ENCODE measurements at regions not wholly inside any gene's neighbourhood (a gene's known extent, or its start where the extent isn't known, plus 50 kb on each side); places are given as distances from the start of the nearest gene placed in this dataset.

- TF ChIP-seq USF2 (IDR thresholded peaks at IDR 0.05; ENCODE audit: borderline replicate concordance, low read depth, low read length): no peak
- no peak for TF ChIP-seq PBX3 (IDR thresholded peaks at IDR 0.05)
- TF ChIP-seq NFIC (IDR thresholded peaks at IDR 0.05; ENCODE audit: borderline replicate concordance): no peak
- no peak for TF ChIP-seq NRF1 (IDR thresholded peaks at IDR 0.05; ENCODE audit: low read depth, low read length)
- no peak for TF ChIP-seq GATA2 (CRISPR knock-in tag; IDR thresholded peaks at IDR 0.05)
- TF ChIP-seq RFX5 (IDR thresholded peaks at IDR 0.05; ENCODE audit: low read length): no peak
Observed at GRCh38 chr9:16252616-16253015, 617.9 kb downstream of the BNC2 start (continued).

- no peak overlapping the region for H2AFZ ChIP-seq (ENCODE audit: low read depth)
- no peaks in the 10 kb centered on the region for H3K27me3 ChIP-seq (ENCODE audit: insufficient read depth)
- no peaks in the 10 kb centered on the region for H4K20me1 ChIP-seq (ENCODE audit: insufficient read depth)
- H3K4me1 ChIP-seq (ENCODE audit: control insufficient read depth in 1 of 2, insufficient read depth in 2 of 2, low read depth in 1 of 2, low read length in 1 of 2): peaks cover 0 to 5% of the 10 kb centered on the region in 2 experiments; a peak in 1 of 4 replicates
- H3K79me2 ChIP-seq (ENCODE audit: insufficient read depth): no peaks in the 10 kb centered on the region
- CTCF ChIA-PET: interaction anchor here (1.4 to 7.3 kb wide), 2 partner anchors 9 to 13 kb away, joined by 4 to 46 read pairs; no protein-coding TSS in a partner anchor
- POLR2A ChIA-PET: no interaction called here
- 96% methylated on average over 4 of the region's 4 CpGs for WGBS (ENCODE audit: low lambda C conversion rate)
- no peak overlapping the region for H3K4me3 ChIP-seq (ENCODE audit: low read depth in 2 of 2, low read length in 1 of 2)
- no peaks in the 10 kb centered on the region for H3F3A ChIP-seq (replicated peaks; ENCODE audit: insufficient read depth)
- TF ChIP-seq USF1 (IDR thresholded peaks at IDR 0.05; ENCODE audit: borderline replicate concordance, low read depth): no peak
- no peak for TF ChIP-seq RCOR1 (IDR thresholded peaks at IDR 0.05; ENCODE audit: low read length)
- H3K36me3 ChIP-seq (replicated peaks in 1 of 2; ENCODE audit: control insufficient read depth in 1 of 2, insufficient read depth in 2 of 2, low read length in 1 of 2): no peaks in the 10 kb centered on the region
- no peaks in the 10 kb centered on the region for H3K9me2 ChIP-seq
- DNase-seq: no peak
- no peak overlapping the region for H3K4me2 ChIP-seq
- H3K27ac ChIP-seq (ENCODE audit: low read depth in 2 of 2, low read length in 1 of 2): no peak overlapping the region
- H3K9me3 ChIP-seq: no peaks in the 10 kb centered on the region
- no peak overlapping the region for H3K9ac ChIP-seq
Observed at GRCh38 chr9:16254674-16255073, 615.8 kb downstream of the BNC2 start.

- no peak overlapping the region for H3K4me3 ChIP-seq (ENCODE audit: low read depth in 2 of 2, low read length in 1 of 2)
- ChIA-PET CTCF (interaction anchor here (7.3 kb wide), 1 partner anchor 13 kb away, joined by 46 read pairs; no protein-coding TSS in a partner anchor), POLR2A (no interaction called here)
- H3K27ac ChIP-seq (ENCODE audit: low read depth in 2 of 2, low read length in 1 of 2): no peak overlapping the region
- H3K9ac ChIP-seq: no peak overlapping the region
- 80% methylated on average over 4 of the region's 4 CpGs for WGBS (ENCODE audit: low lambda C conversion rate)
- no peaks in the 10 kb centered on the region for H4K20me1 ChIP-seq (ENCODE audit: insufficient read depth)
- no peak overlapping the region for H3K4me2 ChIP-seq
- H3K27me3 ChIP-seq (ENCODE audit: insufficient read depth): no peaks in the 10 kb centered on the region
- no peaks in the 10 kb centered on the region for H3K79me2 ChIP-seq (ENCODE audit: insufficient read depth)
- H3F3A ChIP-seq (replicated peaks; ENCODE audit: insufficient read depth): no peaks in the 10 kb centered on the region
- H3K36me3 ChIP-seq (replicated peaks in 1 of 2; ENCODE audit: control insufficient read depth in 1 of 2, insufficient read depth in 2 of 2, low read length in 1 of 2): no peaks in the 10 kb centered on the region
- no peak for TF ChIP-seq FOXM1 (IDR thresholded peaks at IDR 0.05; ENCODE audit: low read depth)
- peaks cover 0 to 5% of the 10 kb centered on the region in 2 experiments; a peak in 1 of 4 replicates for H3K4me1 ChIP-seq (ENCODE audit: control insufficient read depth in 1 of 2, insufficient read depth in 2 of 2, low read depth in 1 of 2, low read length in 1 of 2)
- no peaks in the 10 kb centered on the region for H3K9me2 ChIP-seq
- no peak overlapping the region for H2AFZ ChIP-seq (ENCODE audit: low read depth)
- H3K9me3 ChIP-seq: no peaks in the 10 kb centered on the region
- DNase-seq: no peak
Observed at GRCh38 chr9:16255217-16255616, 615.3 kb downstream of the BNC2 start.

Data from SK-N-SH (cell line).